ENCODE measurements at regions not wholly inside any gene's neighbourhood (a gene's known extent, or its start where the extent isn't known, plus 50 kb on each side); places are given as distances from the start of the nearest gene placed in this dataset.
"Not testable (repeated sequence)": the region's sequence is repeated elsewhere in the genome, so short reads cannot be mapped to it uniquely, and the experiment has no call there.

- no peak overlapping the region for H3K4me3 ChIP-seq (ENCODE audit: low read depth, low read length)
- TF ChIP-seq, protein P1, sequence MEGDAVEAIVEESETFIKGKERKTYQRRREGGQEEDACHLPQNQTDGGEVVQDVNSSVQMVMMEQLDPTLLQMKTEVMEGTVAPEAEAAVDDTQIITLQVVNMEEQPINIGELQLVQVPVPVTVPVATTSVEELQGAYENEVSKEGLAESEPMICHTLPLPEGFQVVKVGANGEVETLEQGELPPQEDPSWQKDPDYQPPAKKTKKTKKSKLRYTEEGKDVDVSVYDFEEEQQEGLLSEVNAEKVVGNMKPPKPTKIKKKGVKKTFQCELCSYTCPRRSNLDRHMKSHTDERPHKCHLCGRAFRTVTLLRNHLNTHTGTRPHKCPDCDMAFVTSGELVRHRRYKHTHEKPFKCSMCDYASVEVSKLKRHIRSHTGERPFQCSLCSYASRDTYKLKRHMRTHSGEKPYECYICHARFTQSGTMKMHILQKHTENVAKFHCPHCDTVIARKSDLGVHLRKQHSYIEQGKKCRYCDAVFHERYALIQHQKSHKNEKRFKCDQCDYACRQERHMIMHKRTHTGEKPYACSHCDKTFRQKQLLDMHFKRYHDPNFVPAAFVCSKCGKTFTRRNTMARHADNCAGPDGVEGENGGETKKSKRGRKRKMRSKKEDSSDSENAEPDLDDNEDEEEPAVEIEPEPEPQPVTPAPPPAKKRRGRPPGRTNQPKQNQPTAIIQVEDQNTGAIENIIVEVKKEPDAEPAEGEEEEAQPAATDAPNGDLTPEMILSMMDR (IDR thresholded peaks at IDR 0.05; ENCODE audit: low read depth, low read length), result no peak
These were observed 558.7 kb downstream of the MATN1 start for GRCh38 chr1:30164693-30165092.

DNA sequence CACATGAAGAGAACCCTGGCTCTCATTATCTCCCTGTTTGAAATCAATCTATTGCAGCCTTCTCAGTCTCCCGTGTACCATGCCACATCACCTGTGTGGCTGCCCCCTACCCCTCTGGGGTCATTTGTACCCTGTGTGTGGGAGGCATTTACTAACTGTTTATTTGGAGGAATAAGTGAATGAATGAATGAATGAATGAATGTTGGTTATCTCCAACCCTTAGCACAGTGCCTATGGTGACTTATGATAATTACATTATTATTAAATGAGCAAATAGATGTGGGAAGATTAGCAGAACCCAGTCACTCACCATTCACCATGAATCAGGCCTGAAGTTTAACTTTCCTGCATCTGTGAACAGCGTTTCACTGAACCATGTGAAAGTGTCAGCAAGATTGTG lies 560.8 kb downstream of the MATN1 start:
- TF ChIP-seq, protein P1 (IDR thresholded peaks at IDR 0.05; ENCODE audit: low read depth, low read length), result no peak
- no peak overlapping the region for H3K4me3 ChIP-seq (ENCODE audit: low read depth, low read length)

GRCh38 chr1:30161953-30162352 lies 561.4 kb downstream of the MATN1 start:
- H3K4me3 ChIP-seq (ENCODE audit: low read depth, low read length), result no peak overlapping the region
- TF ChIP-seq, protein P1 (IDR thresholded peaks at IDR 0.05; ENCODE audit: low read depth, low read length), result no peak

DNA sequence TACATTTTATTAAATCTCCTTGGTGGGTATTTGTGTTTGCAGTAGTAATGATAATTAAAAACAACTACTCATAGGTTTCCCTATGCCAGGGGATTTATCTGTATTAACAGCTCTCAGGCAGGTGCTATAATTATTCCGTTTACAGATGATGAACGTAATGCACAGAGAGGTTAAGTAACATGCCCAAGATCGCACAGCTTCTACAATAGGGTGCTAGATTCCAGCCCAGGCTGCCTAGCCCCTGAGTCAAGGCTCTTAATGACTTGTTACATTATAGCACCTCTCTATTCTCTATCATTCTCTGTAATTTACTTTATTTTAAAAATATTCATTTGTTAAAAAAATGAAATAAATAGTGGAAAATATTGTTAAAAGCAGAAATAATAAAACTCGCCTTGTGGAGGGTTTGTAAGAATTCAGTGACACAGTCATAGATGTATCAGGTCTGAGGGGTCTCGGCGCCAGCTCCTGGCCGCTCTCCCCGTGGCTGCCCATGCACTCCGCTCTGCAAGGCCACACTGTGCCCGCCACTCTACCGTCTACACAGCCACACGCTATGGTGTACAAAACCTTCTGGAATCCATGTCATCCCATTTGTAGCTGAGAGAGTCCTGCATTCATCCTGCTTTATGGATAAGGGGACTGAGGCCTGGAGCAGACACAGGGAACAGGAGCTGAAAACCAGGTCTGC lies 562.2 kb downstream of the MATN1 start:
- TF ChIP-seq, protein P1 (IDR thresholded peaks at IDR 0.05; ENCODE audit: low read depth, low read length), result no peak
- no peak overlapping the region for H3K4me3 ChIP-seq (ENCODE audit: low read depth, low read length)

DNA sequence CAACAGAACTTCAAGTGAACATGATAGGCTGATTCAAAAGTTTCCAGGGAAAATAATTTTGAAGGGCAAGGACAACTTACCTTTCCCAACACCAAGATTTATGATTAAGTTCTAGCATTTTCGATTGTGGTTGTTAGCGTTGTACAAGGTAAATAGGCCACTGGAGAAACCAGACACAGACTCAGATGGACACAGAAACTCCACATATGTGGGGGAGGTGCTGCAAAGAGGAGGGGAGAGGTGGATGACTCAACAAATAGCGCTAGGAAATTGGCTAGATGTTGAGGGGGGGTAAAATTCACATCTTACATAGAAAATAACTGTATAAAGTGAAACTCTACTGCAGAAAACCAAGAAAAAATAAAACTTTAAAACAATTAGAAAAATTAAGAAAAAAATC lies 564.4 kb downstream of the MATN1 start:
- no peak overlapping the region for H3K4me3 ChIP-seq (ENCODE audit: low read depth, low read length)
- TF ChIP-seq, protein P1 (IDR thresholded peaks at IDR 0.05; ENCODE audit: low read depth, low read length), result no peak

DNA sequence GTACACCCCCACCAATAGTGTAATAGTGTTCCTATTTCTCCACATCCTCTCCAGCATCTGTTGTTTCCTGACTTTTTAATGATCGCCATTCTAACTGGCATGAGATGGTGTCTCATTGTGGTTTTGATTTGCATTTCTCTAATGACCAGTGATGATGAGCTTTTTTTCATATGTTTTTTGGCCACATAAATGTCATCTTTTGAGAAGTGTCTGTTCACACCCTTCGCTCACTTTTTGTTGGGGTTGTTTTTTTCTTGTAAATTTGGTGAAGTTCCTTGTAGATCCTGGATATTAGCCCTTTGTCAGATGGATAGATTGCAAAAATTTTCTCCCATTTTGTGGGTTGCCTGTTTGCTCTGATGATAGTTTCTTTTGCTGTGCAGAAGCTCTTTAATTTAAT lies 567.7 kb downstream of the MATN1 start:
- not testable (repeated sequence) for H3K4me3 ChIP-seq (ENCODE audit: low read depth, low read length)

- not testable (repeated sequence) for H3K4me3 ChIP-seq (ENCODE audit: low read depth, low read length)
These were observed 568.1 kb downstream of the MATN1 start for GRCh38 chr1:30155253-30155652.

GRCh38 chr1:30153743-30154449 lies 569.5 kb downstream of the MATN1 start:
- H3K4me3 ChIP-seq (ENCODE audit: low read depth, low read length), result no peak overlapping the region
- TF ChIP-seq, protein P1 (IDR thresholded peaks at IDR 0.05; ENCODE audit: low read depth, low read length), result no peak

Data from WI38 (cell line).